HCT116 (cell line): ENCODE measurements at regions not wholly inside any gene's neighbourhood (a gene's known extent, or its start where the extent isn't known, plus 50 kb on each side); places are given as distances from the start of the nearest gene placed in this dataset.

Experiments used
- ATAC-seq: fragments of 200-7000 bp; cut with Tn5 transposase; 2 replicates; pipeline ENCODE4 v1.9.1; 2020; ENCODE audit warnings: mild to moderate bottlenecking, moderate library complexity
- BruUV-seq: library from RNA; stranded (reverse); fragments of 400-500 nt; replicated peaks from 2 replicates; lab custom pipeline; 2021; lab: Mats Ljungman, UMichigan
- CTCF ChIA-PET: fragments of 300-600 bp; sonication (Branson Sonifier 250); formaldehyde crosslinking; loops from one replicate; lab custom pipeline; 2021; ENCODE audit warnings: antibody characterized with exemption; lab: Charles Lee
- POLR2A ChIA-PET: fragments of 300-600, 350-600 bp; sonication (Branson Sonifier 250); formaldehyde crosslinking; loops from one replicate; lab custom pipeline; 2021; ENCODE audit warnings: antibody characterized with exemption; lab: Charles Lee
- RAD21 ChIA-PET, 2 experiments: fragments of 300-600 bp; sonication (Branson Sonifier 250); formaldehyde crosslinking; loops; one replicate each; lab custom pipeline; 2023; ENCODE audit warnings: low total read pairs in 2 of 2; ENCODE audit not compliant: uncharacterized antibody in 2 of 2, unreplicated experiment in 2 of 2, low non-redundant PET in 1 of 2; lab: Charles Lee
- DNase-seq: peaks from one replicate; pipeline ENCODE4 v3.0.0-alpha.2; 2010; ENCODE audit warnings: low read depth, low spot score
- H2AFZ ChIP-seq: fragments of 200-600 bp; shearing (Covaris generic), sonication (generic); 2 replicates; pipeline ENCODE4 v1.6.1; 2017; ENCODE audit warnings: low read depth, mixed run types, mixed read lengths, antibody characterized with exemption, low read length; ENCODE audit not compliant: poor library complexity, severe bottlenecking
- H3K27ac ChIP-seq: 2 replicates; pipeline ENCODE4 v1.5.1; 2012; ENCODE audit warnings: low read depth, low read length
- H3K27me3 ChIP-seq: fragments of 200-600 bp; sonication (generic); 2 replicates; pipeline ENCODE4 v1.6.1; 2016; ENCODE audit warnings: mixed run types, low read length, mixed read lengths; ENCODE audit not compliant: insufficient read depth
- H3K36me3 ChIP-seq, 2 experiments: fragments of 200-500 bp in 1 of 2; fragments of 200-600 bp in 1 of 2; sonication (Bioruptor generic) in 1 of 2; sonication (generic) in 1 of 2; 2 replicates each; pipeline versions ENCODE4 v1.5.1 to v1.6.1; 2014 to 2016; ENCODE audit warnings: low read length in 2 of 2, inconsistent platforms in 1 of 2, mixed read lengths in 1 of 2, mixed run types in 1 of 2; ENCODE audit not compliant: insufficient read depth in 2 of 2, control insufficient read depth in 1 of 2
- H3K4me1 ChIP-seq, 2 experiments: fragments of 200-600 bp in 1 of 2; sonication (generic) in 1 of 2; 2 replicates each; pipeline versions ENCODE4 v1.5.1 to v1.6.1; 2012 to 2017; ENCODE audit warnings: low read length in 2 of 2, inconsistent platforms in 1 of 2, mild to moderate bottlenecking in 1 of 2, mixed read lengths in 1 of 2, mixed run types in 1 of 2, moderate library complexity in 1 of 2; ENCODE audit not compliant: insufficient read depth in 2 of 2, control insufficient read depth in 1 of 2
- H3K4me2 ChIP-seq: fragments of 200-600 bp; sonication (generic); 2 replicates; pipeline ENCODE4 v1.6.1; 2017; ENCODE audit warnings: mixed run types, low read length, mixed read lengths
- H3K4me3 ChIP-seq, 2 experiments: fragments of 200-600 bp in 1 of 2; sonication (generic) in 1 of 2; replicated peaks in 1 of 2; 2 replicates each; pipeline ENCODE4 v1.5.1; 2011 to 2016; ENCODE audit warnings: low read length in 2 of 2, control low read depth in 1 of 2, low read depth in 1 of 2, mild to moderate bottlenecking in 1 of 2, mixed read lengths in 1 of 2, mixed run types in 1 of 2
- H3K79me2 ChIP-seq: fragments of 200-600 bp; sonication (generic); 2 replicates; pipeline ENCODE4 v1.6.1; 2017; ENCODE audit warnings: mild to moderate bottlenecking, mixed run types, low read length, moderate library complexity, mixed read lengths; ENCODE audit not compliant: insufficient read depth
- H3K9ac ChIP-seq: fragments of 200-600 bp; sonication (generic); 2 replicates; pipeline ENCODE4 v1.6.1; 2016; ENCODE audit warnings: low read length, mixed read lengths
- H3K9me2 ChIP-seq: fragments of 200-600 bp; sonication (generic), shearing (Covaris generic); 2 replicates; pipeline ENCODE4 v1.6.1; 2017; ENCODE audit warnings: mixed run types, mild to moderate bottlenecking, moderate library complexity; ENCODE audit not compliant: insufficient read depth
- H3K9me3 ChIP-seq, 2 experiments: fragments of 200-500 bp in 1 of 2; fragments of 200-600 bp in 1 of 2; sonication (Bioruptor generic) in 1 of 2; sonication (generic) in 1 of 2; 2 replicates each; pipeline ENCODE4 v1.6.1; 2014 to 2017; ENCODE audit warnings: low read length in 2 of 2, mixed read lengths in 2 of 2, inconsistent platforms in 1 of 2, low read depth in 1 of 2, mild to moderate bottlenecking in 1 of 2, mixed run types in 1 of 2, moderate library complexity in 1 of 2; ENCODE audit not compliant: control insufficient read depth in 1 of 2, insufficient read depth in 1 of 2
- H4K20me1 ChIP-seq: fragments of 200-600 bp; sonication (generic), shearing (Covaris generic); 2 replicates; pipeline ENCODE4 v1.6.1; 2017; ENCODE audit warnings: mixed run types, mild to moderate bottlenecking, moderate library complexity; ENCODE audit not compliant: insufficient read depth
- CBX3 ChIP-seq: IDR thresholded peaks from 2 replicates; pipeline ENCODE4 v1.6.1; 2012; ENCODE audit warnings: low read depth
- EGR1 ChIP-seq: IDR thresholded peaks from 2 replicates; pipeline ENCODE4 v1.6.1; 2012; ENCODE audit warnings: low read depth
- EZH2 ChIP-seq: fragments of 200-600 bp; sonication (generic); IDR thresholded peaks from 2 replicates; pipeline ENCODE4 v1.6.1; 2017; ENCODE audit warnings: antibody characterized with exemption, mixed run types
- EZH2phosphoT487 ChIP-seq: fragments of 200-600 bp; IDR thresholded peaks from 2 replicates; pipeline ENCODE4 v1.6.1; 2018; ENCODE audit warnings: antibody characterized with exemption, borderline replicate concordance
- POLR2AphosphoS5 ChIP-seq: IDR thresholded peaks from 2 replicates; pipeline ENCODE4 v1.6.1; 2011; ENCODE audit warnings: mild to moderate bottlenecking, low read depth, low read length, moderate library complexity
- RAD21 ChIP-seq: IDR thresholded peaks from 2 replicates; pipeline ENCODE4 v1.6.1; 2012; ENCODE audit warnings: low read depth, mild to moderate bottlenecking
- SIN3A ChIP-seq: IDR thresholded peaks from 2 replicates; pipeline ENCODE4 v1.6.1; 2012; ENCODE audit warnings: low read depth
- YY1 ChIP-seq: IDR thresholded peaks from 2 replicates; pipeline ENCODE4 v1.6.1; 2011; ENCODE audit warnings: low read length, low read depth, moderate library complexity, mild to moderate bottlenecking; ENCODE audit not compliant: insufficient replicate concordance; ENCODE audit errors: extremely low read depth
- ZBTB33 ChIP-seq: IDR thresholded peaks from 2 replicates; pipeline ENCODE4 v1.6.1; 2011; ENCODE audit warnings: mild to moderate bottlenecking, low read length, moderate library complexity; ENCODE audit not compliant: insufficient replicate concordance; ENCODE audit errors: extremely low read depth
- ZFX ChIP-seq: fragments of 450-650 bp; IDR thresholded peaks from 2 replicates; pipeline ENCODE4 v1.6.1; 2017
- ZNF274 ChIP-seq: fragments of 200-500 bp; sonication (Bioruptor generic); IDR thresholded peaks from 2 replicates; pipeline ENCODE4 v1.6.1; 2014; ENCODE audit warnings: mild to moderate bottlenecking, low read depth, low read length, inconsistent platforms
- intact Hi-C: fragments of 100-400 bp; cut with micrococcal nuclease; formaldehyde crosslinking; loops from 2 replicates; pipeline ENCODE4 v1.10.0; 2022
- TF ChIP-seq, protein P1 (sequence below): IDR thresholded peaks from 2 replicates; pipeline ENCODE4 v1.6.1; 2012
- TF ChIP-seq, protein P2 (sequence below), 3 experiments: fragments of 200-600 bp in 1 of 3; sonication (generic) in 1 of 3; IDR thresholded peaks in 2 of 3; conservative IDR thresholded peaks in 1 of 3; 2 replicates each; pipeline ENCODE4 v1.5.1; 2012 to 2017; ENCODE audit warnings: low read depth in 2 of 3, low read length in 2 of 3, antibody characterized with exemption in 1 of 3, borderline replicate concordance in 1 of 3, control low read depth in 1 of 3, mild to moderate bottlenecking in 1 of 3, mixed read lengths in 1 of 3, mixed run types in 1 of 3, moderate library complexity in 1 of 3; ENCODE audit not compliant: insufficient read depth in 1 of 3

- TF ChIP-seq POLR2AphosphoS5: peak; percentile 53; the same call in 1 of the 2 replicates
- TF ChIP-seq ZFX: no peak
Observed at GRCh38 chr2:157032017-157032416, 225.5 kb upstream of the GALNT5 start (continued).

- Histone ChIP-seq H3K36me3 (no peaks in the 10 kb centered on the region), H3K27ac (no peak overlapping the region), H3K4me2 (no peak overlapping the region), H3K9me2 (no peaks in the 10 kb centered on the region), H3K27me3 (no peaks in the 10 kb centered on the region), H3K9ac (no peak overlapping the region), H2AFZ (peak overlapping the region; percentile 70), H3K4me1 (peaks cover 7 to 21% of the 10 kb centered on the region in 2 experiments), H3K79me2 (no peaks in the 10 kb centered on the region), H3K4me3 (no peak overlapping the region), H3K9me3 (no peaks in the 10 kb centered on the region), H4K20me1 (no peaks in the 10 kb centered on the region)
- no peak for ATAC-seq
- CTCF ChIA-PET: no interaction called here
- RAD21 ChIA-PET: no interaction called here
- POLR2A ChIA-PET: no interaction called here
- no peak for TF ChIP-seq ZNF274
- no peak for TF ChIP-seq EZH2phosphoT487
- TF ChIP-seq YY1: no peak
- TF ChIP-seq, protein P1, sequence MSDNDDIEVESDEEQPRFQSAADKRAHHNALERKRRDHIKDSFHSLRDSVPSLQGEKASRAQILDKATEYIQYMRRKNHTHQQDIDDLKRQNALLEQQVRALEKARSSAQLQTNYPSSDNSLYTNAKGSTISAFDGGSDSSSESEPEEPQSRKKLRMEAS: no peak
- no peak for TF ChIP-seq SIN3A
- TF ChIP-seq CBX3: no peak
- TF ChIP-seq EGR1: no peak
- TF ChIP-seq RAD21: no peak
- no peak for TF ChIP-seq EZH2
- TF ChIP-seq, protein P2, sequence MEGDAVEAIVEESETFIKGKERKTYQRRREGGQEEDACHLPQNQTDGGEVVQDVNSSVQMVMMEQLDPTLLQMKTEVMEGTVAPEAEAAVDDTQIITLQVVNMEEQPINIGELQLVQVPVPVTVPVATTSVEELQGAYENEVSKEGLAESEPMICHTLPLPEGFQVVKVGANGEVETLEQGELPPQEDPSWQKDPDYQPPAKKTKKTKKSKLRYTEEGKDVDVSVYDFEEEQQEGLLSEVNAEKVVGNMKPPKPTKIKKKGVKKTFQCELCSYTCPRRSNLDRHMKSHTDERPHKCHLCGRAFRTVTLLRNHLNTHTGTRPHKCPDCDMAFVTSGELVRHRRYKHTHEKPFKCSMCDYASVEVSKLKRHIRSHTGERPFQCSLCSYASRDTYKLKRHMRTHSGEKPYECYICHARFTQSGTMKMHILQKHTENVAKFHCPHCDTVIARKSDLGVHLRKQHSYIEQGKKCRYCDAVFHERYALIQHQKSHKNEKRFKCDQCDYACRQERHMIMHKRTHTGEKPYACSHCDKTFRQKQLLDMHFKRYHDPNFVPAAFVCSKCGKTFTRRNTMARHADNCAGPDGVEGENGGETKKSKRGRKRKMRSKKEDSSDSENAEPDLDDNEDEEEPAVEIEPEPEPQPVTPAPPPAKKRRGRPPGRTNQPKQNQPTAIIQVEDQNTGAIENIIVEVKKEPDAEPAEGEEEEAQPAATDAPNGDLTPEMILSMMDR (IDR thresholded peaks at IDR 0.05 in 2 of 3, conservative IDR thresholded peaks at IDR 0.05 in 1 of 3; ENCODE audit: borderline replicate concordance in 1 of 3, insufficient read depth in 1 of 3, low read depth in 2 of 3, low read length in 2 of 3): no peak
- TF ChIP-seq ZBTB33: no peak
- BruUV-seq: no TSS peak
- intact Hi-C loops: no loop called here
- no peak for DNase-seq
Observed at GRCh38 chr2:157036726-157037125, 220.8 kb upstream of the GALNT5 start.
